ENCODE measurements at regions not wholly inside any gene's neighbourhood (a gene's known extent, or its start where the extent isn't known, plus 50 kb on each side); places are given as distances from the start of the nearest gene placed in this dataset.
"Not testable (repeated sequence)": the region's sequence is repeated elsewhere in the genome, so short reads cannot be mapped to it uniquely, and the experiment has no call there.

GRCh38 chr1:196366-196765 is 255.1 kb downstream of the OR4F29 start:
- not testable (repeated sequence) for TF ChIP-seq CTCF, POLR2A (IDR thresholded peaks at IDR 0.05)

Data from heart left ventricle (tissue), 13 donors.